HCT116 (cell line): ENCODE measurements at regions not wholly inside any gene's neighbourhood (a gene's known extent, or its start where the extent isn't known, plus 50 kb on each side); places are given as distances from the start of the nearest gene placed in this dataset.

Source experiments
- ATAC-seq: fragments of 200-7000 bp; cut with Tn5 transposase; 2 replicates; pipeline ENCODE4 v1.9.1; 2020; ENCODE audit warnings: mild to moderate bottlenecking, moderate library complexity
- BruUV-seq: library from RNA; stranded (reverse); fragments of 400-500 nt; replicated peaks from 2 replicates; lab custom pipeline; 2021; lab: Mats Ljungman, UMichigan
- CTCF ChIA-PET: fragments of 300-600 bp; sonication (Branson Sonifier 250); formaldehyde crosslinking; loops from one replicate; lab custom pipeline; 2021; ENCODE audit warnings: antibody characterized with exemption; lab: Charles Lee
- POLR2A ChIA-PET: fragments of 300-600, 350-600 bp; sonication (Branson Sonifier 250); formaldehyde crosslinking; loops from one replicate; lab custom pipeline; 2021; ENCODE audit warnings: antibody characterized with exemption; lab: Charles Lee
- RAD21 ChIA-PET, 2 experiments: fragments of 300-600 bp; sonication (Branson Sonifier 250); formaldehyde crosslinking; loops; one replicate each; lab custom pipeline; 2023; ENCODE audit warnings: low total read pairs in 2 of 2; ENCODE audit not compliant: uncharacterized antibody in 2 of 2, unreplicated experiment in 2 of 2, low non-redundant PET in 1 of 2; lab: Charles Lee
- DNase-seq: peaks from one replicate; pipeline ENCODE4 v3.0.0-alpha.2; 2010; ENCODE audit warnings: low read depth, low spot score
- H2AFZ ChIP-seq: fragments of 200-600 bp; shearing (Covaris generic), sonication (generic); 2 replicates; pipeline ENCODE4 v1.6.1; 2017; ENCODE audit warnings: low read depth, mixed run types, mixed read lengths, antibody characterized with exemption, low read length; ENCODE audit not compliant: poor library complexity, severe bottlenecking
- H3K27ac ChIP-seq: 2 replicates; pipeline ENCODE4 v1.5.1; 2012; ENCODE audit warnings: low read depth, low read length
- H3K27me3 ChIP-seq: fragments of 200-600 bp; sonication (generic); 2 replicates; pipeline ENCODE4 v1.6.1; 2016; ENCODE audit warnings: mixed run types, low read length, mixed read lengths; ENCODE audit not compliant: insufficient read depth
- H3K36me3 ChIP-seq, 2 experiments: fragments of 200-500 bp in 1 of 2; fragments of 200-600 bp in 1 of 2; sonication (Bioruptor generic) in 1 of 2; sonication (generic) in 1 of 2; 2 replicates each; pipeline versions ENCODE4 v1.5.1 to v1.6.1; 2014 to 2016; ENCODE audit warnings: low read length in 2 of 2, inconsistent platforms in 1 of 2, mixed read lengths in 1 of 2, mixed run types in 1 of 2; ENCODE audit not compliant: insufficient read depth in 2 of 2, control insufficient read depth in 1 of 2
- H3K4me1 ChIP-seq, 2 experiments: fragments of 200-600 bp in 1 of 2; sonication (generic) in 1 of 2; 2 replicates each; pipeline versions ENCODE4 v1.5.1 to v1.6.1; 2012 to 2017; ENCODE audit warnings: low read length in 2 of 2, inconsistent platforms in 1 of 2, mild to moderate bottlenecking in 1 of 2, mixed read lengths in 1 of 2, mixed run types in 1 of 2, moderate library complexity in 1 of 2; ENCODE audit not compliant: insufficient read depth in 2 of 2, control insufficient read depth in 1 of 2
- H3K4me2 ChIP-seq: fragments of 200-600 bp; sonication (generic); 2 replicates; pipeline ENCODE4 v1.6.1; 2017; ENCODE audit warnings: mixed run types, low read length, mixed read lengths
- H3K4me3 ChIP-seq, 2 experiments: fragments of 200-600 bp in 1 of 2; sonication (generic) in 1 of 2; replicated peaks in 1 of 2; 2 replicates each; pipeline ENCODE4 v1.5.1; 2011 to 2016; ENCODE audit warnings: low read length in 2 of 2, control low read depth in 1 of 2, low read depth in 1 of 2, mild to moderate bottlenecking in 1 of 2, mixed read lengths in 1 of 2, mixed run types in 1 of 2
- H3K79me2 ChIP-seq: fragments of 200-600 bp; sonication (generic); 2 replicates; pipeline ENCODE4 v1.6.1; 2017; ENCODE audit warnings: mild to moderate bottlenecking, mixed run types, low read length, moderate library complexity, mixed read lengths; ENCODE audit not compliant: insufficient read depth
- H3K9ac ChIP-seq: fragments of 200-600 bp; sonication (generic); 2 replicates; pipeline ENCODE4 v1.6.1; 2016; ENCODE audit warnings: low read length, mixed read lengths
- H3K9me2 ChIP-seq: fragments of 200-600 bp; sonication (generic), shearing (Covaris generic); 2 replicates; pipeline ENCODE4 v1.6.1; 2017; ENCODE audit warnings: mixed run types, mild to moderate bottlenecking, moderate library complexity; ENCODE audit not compliant: insufficient read depth
- H3K9me3 ChIP-seq, 2 experiments: fragments of 200-500 bp in 1 of 2; fragments of 200-600 bp in 1 of 2; sonication (Bioruptor generic) in 1 of 2; sonication (generic) in 1 of 2; 2 replicates each; pipeline ENCODE4 v1.6.1; 2014 to 2017; ENCODE audit warnings: low read length in 2 of 2, mixed read lengths in 2 of 2, inconsistent platforms in 1 of 2, low read depth in 1 of 2, mild to moderate bottlenecking in 1 of 2, mixed run types in 1 of 2, moderate library complexity in 1 of 2; ENCODE audit not compliant: control insufficient read depth in 1 of 2, insufficient read depth in 1 of 2
- H4K20me1 ChIP-seq: fragments of 200-600 bp; sonication (generic), shearing (Covaris generic); 2 replicates; pipeline ENCODE4 v1.6.1; 2017; ENCODE audit warnings: mixed run types, mild to moderate bottlenecking, moderate library complexity; ENCODE audit not compliant: insufficient read depth
- CBX3 ChIP-seq: IDR thresholded peaks from 2 replicates; pipeline ENCODE4 v1.6.1; 2012; ENCODE audit warnings: low read depth
- CEBPB ChIP-seq: IDR thresholded peaks from 2 replicates; pipeline ENCODE4 v1.6.1; 2012; ENCODE audit warnings: low read depth
- EGR1 ChIP-seq: IDR thresholded peaks from 2 replicates; pipeline ENCODE4 v1.6.1; 2012; ENCODE audit warnings: low read depth
- ELF1 ChIP-seq: IDR thresholded peaks from 2 replicates; pipeline ENCODE4 v1.6.1; 2012; ENCODE audit warnings: low read depth, borderline replicate concordance
- EZH2phosphoT487 ChIP-seq: fragments of 200-600 bp; IDR thresholded peaks from 2 replicates; pipeline ENCODE4 v1.6.1; 2018; ENCODE audit warnings: antibody characterized with exemption, borderline replicate concordance
- FOSL1 ChIP-seq: IDR thresholded peaks from 2 replicates; pipeline ENCODE4 v1.6.1; 2012; ENCODE audit warnings: low read depth
- JUND ChIP-seq: IDR thresholded peaks from 2 replicates; pipeline ENCODE4 v1.6.1; 2012
- POLR2A ChIP-seq: IDR thresholded peaks from 2 replicates; pipeline ENCODE4 v1.7.0; 2011; ENCODE audit warnings: borderline replicate concordance; ENCODE audit not compliant: insufficient read depth, insufficient read length; ENCODE audit errors: extremely low read depth
- RAD21 ChIP-seq: IDR thresholded peaks from 2 replicates; pipeline ENCODE4 v1.6.1; 2012; ENCODE audit warnings: low read depth, mild to moderate bottlenecking
- SIN3A ChIP-seq: IDR thresholded peaks from 2 replicates; pipeline ENCODE4 v1.6.1; 2012; ENCODE audit warnings: low read depth
- SP1 ChIP-seq: IDR thresholded peaks from 2 replicates; pipeline ENCODE4 v1.6.1; 2012; ENCODE audit warnings: low read depth
- TCF7L2 ChIP-seq: IDR thresholded peaks from 2 replicates; pipeline ENCODE4 v1.7.0; 2011; ENCODE audit warnings: borderline replicate concordance, inconsistent platforms; ENCODE audit not compliant: insufficient read depth, insufficient read length; ENCODE audit errors: extremely low read depth
- ZFX ChIP-seq: fragments of 450-650 bp; IDR thresholded peaks from 2 replicates; pipeline ENCODE4 v1.6.1; 2017
- intact Hi-C: fragments of 100-400 bp; cut with micrococcal nuclease; formaldehyde crosslinking; loops from 2 replicates; pipeline ENCODE4 v1.10.0; 2022
- TF ChIP-seq, protein P1 (sequence below), 3 experiments: fragments of 200-600 bp in 1 of 3; sonication (generic) in 1 of 3; IDR thresholded peaks in 2 of 3; conservative IDR thresholded peaks in 1 of 3; 2 replicates each; pipeline ENCODE4 v1.5.1; 2012 to 2017; ENCODE audit warnings: low read depth in 2 of 3, low read length in 2 of 3, antibody characterized with exemption in 1 of 3, borderline replicate concordance in 1 of 3, control low read depth in 1 of 3, mild to moderate bottlenecking in 1 of 3, mixed read lengths in 1 of 3, mixed run types in 1 of 3, moderate library complexity in 1 of 3; ENCODE audit not compliant: insufficient read depth in 1 of 3
- TF ChIP-seq, protein P2 (sequence below): IDR thresholded peaks from 2 replicates; pipeline ENCODE4 v1.6.1; 2011; ENCODE audit warnings: mild to moderate bottlenecking, low read length, moderate library complexity; ENCODE audit not compliant: insufficient replicate concordance; ENCODE audit errors: extremely low read depth

DNA sequence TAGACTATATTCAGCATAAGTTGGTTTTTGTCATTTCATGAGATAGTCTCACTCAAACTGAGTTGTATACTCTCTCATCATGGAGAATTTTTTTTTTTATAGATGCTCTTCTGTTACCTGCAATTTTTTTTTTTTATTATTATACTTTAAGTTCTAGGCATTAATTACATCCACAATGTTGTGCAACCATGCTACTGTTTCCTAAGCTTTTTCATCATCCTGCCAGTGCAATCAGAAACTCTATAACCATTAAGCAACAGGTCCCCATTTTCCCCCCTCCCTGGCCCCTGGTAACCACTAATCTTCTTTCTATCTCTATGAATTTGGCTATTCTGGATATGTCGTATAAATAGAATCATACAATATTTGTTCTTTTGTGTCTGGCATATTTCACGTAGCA is 321.6 kb downstream of the STIM2 start:
- ChIA-PET POLR2A (no interaction called here), RAD21 (no interaction called here), CTCF (no interaction called here)
- no TSS peak for BruUV-seq
- ATAC-seq (no peak), DNase-seq (no peak)
- Histone ChIP-seq H2AFZ (no peak overlapping the region), H3K36me3 (no peaks in the 10 kb centered on the region), H3K4me2 (no peak overlapping the region), H4K20me1 (no peaks in the 10 kb centered on the region), H3K9me3 (no peaks in the 10 kb centered on the region), H3K27ac (no peak overlapping the region), H3K4me1 (no peaks in the 10 kb centered on the region), H3K4me3 (no peak overlapping the region), H3K9me2 (no peaks in the 10 kb centered on the region), H3K9ac (no peak overlapping the region), H3K79me2 (no peaks in the 10 kb centered on the region), H3K27me3 (no peaks in the 10 kb centered on the region)
- TF ChIP-seq CBX3: no peak
- TF ChIP-seq ZFX: no peak
- TF ChIP-seq TCF7L2: no peak
- TF ChIP-seq JUND: no peak
- TF ChIP-seq FOSL1: no peak
- TF ChIP-seq, protein P1, sequence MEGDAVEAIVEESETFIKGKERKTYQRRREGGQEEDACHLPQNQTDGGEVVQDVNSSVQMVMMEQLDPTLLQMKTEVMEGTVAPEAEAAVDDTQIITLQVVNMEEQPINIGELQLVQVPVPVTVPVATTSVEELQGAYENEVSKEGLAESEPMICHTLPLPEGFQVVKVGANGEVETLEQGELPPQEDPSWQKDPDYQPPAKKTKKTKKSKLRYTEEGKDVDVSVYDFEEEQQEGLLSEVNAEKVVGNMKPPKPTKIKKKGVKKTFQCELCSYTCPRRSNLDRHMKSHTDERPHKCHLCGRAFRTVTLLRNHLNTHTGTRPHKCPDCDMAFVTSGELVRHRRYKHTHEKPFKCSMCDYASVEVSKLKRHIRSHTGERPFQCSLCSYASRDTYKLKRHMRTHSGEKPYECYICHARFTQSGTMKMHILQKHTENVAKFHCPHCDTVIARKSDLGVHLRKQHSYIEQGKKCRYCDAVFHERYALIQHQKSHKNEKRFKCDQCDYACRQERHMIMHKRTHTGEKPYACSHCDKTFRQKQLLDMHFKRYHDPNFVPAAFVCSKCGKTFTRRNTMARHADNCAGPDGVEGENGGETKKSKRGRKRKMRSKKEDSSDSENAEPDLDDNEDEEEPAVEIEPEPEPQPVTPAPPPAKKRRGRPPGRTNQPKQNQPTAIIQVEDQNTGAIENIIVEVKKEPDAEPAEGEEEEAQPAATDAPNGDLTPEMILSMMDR (IDR thresholded peaks at IDR 0.05 in 2 of 3, conservative IDR thresholded peaks at IDR 0.05 in 1 of 3; ENCODE audit: borderline replicate concordance in 1 of 3, insufficient read depth in 1 of 3, low read depth in 2 of 3, low read length in 2 of 3): no peak
- no peak for TF ChIP-seq EZH2phosphoT487
- intact Hi-C loops: no loop called here

- POLR2A ChIA-PET: no interaction called here
- Histone ChIP-seq H2AFZ (no peak overlapping the region), H3K4me2 (no peak overlapping the region), H3K9me3 (no peaks in the 10 kb centered on the region), H3K79me2 (no peaks in the 10 kb centered on the region), H3K36me3 (no peaks in the 10 kb centered on the region), H4K20me1 (no peaks in the 10 kb centered on the region), H3K4me1 (no peaks in the 10 kb centered on the region), H3K9ac (no peak overlapping the region), H3K4me3 (no peak overlapping the region), H3K27ac (no peak overlapping the region), H3K9me2 (no peaks in the 10 kb centered on the region), H3K27me3 (0 out of 2 replicates have a peak, but pooled peaks cover 5% of the 10 kb centered on the region)
- TF ChIP-seq JUND (no peak), SIN3A (no peak), ELF1 (no peak), RAD21 (no peak), SP1 (no peak), EGR1 (no peak), EZH2phosphoT487 (no peak), FOSL1 (no peak), ZFX (no peak), CEBPB (no peak), POLR2A (no peak)
- TF ChIP-seq, protein P2, sequence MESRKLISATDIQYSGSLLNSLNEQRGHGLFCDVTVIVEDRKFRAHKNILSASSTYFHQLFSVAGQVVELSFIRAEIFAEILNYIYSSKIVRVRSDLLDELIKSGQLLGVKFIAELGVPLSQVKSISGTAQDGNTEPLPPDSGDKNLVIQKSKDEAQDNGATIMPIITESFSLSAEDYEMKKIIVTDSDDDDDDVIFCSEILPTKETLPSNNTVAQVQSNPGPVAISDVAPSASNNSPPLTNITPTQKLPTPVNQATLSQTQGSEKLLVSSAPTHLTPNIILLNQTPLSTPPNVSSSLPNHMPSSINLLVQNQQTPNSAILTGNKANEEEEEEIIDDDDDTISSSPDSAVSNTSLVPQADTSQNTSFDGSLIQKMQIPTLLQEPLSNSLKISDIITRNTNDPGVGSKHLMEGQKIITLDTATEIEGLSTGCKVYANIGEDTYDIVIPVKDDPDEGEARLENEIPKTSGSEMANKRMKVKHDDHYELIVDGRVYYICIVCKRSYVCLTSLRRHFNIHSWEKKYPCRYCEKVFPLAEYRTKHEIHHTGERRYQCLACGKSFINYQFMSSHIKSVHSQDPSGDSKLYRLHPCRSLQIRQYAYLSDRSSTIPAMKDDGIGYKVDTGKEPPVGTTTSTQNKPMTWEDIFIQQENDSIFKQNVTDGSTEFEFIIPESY: no peak
- DNase-seq (no peak), ATAC-seq (no peak)
- intact Hi-C loops: no loop called here
- RAD21 ChIA-PET: no interaction called here
- no TSS peak for BruUV-seq
- CTCF ChIA-PET: no interaction called here
These were observed 324.0 kb downstream of the STIM2 start for GRCh38 chr4:27184508-27185155.
